HCT116 (cell line): ENCODE measurements at regions not wholly inside any gene's neighbourhood (a gene's known extent, or its start where the extent isn't known, plus 50 kb on each side); places are given as distances from the start of the nearest gene placed in this dataset.

Experiments
- RAD21 ChIP-seq: IDR thresholded peaks from 2 replicates; pipeline ENCODE4 v1.6.1; 2012; ENCODE audit warnings: low read depth, mild to moderate bottlenecking
- TCF7L2 ChIP-seq: IDR thresholded peaks from 2 replicates; pipeline ENCODE4 v1.7.0; 2011; ENCODE audit warnings: borderline replicate concordance, inconsistent platforms; ENCODE audit not compliant: insufficient read depth, insufficient read length; ENCODE audit errors: extremely low read depth
- ZNF274 ChIP-seq: fragments of 200-500 bp; sonication (Bioruptor generic); IDR thresholded peaks from 2 replicates; pipeline ENCODE4 v1.6.1; 2014; ENCODE audit warnings: mild to moderate bottlenecking, low read depth, low read length, inconsistent platforms
- TF ChIP-seq, protein P1 (sequence below), 3 experiments: fragments of 200-600 bp in 1 of 3; sonication (generic) in 1 of 3; IDR thresholded peaks in 2 of 3; conservative IDR thresholded peaks in 1 of 3; 2 replicates each; pipeline ENCODE4 v1.5.1; 2012 to 2017; ENCODE audit warnings: low read depth in 2 of 3, low read length in 2 of 3, antibody characterized with exemption in 1 of 3, borderline replicate concordance in 1 of 3, control low read depth in 1 of 3, mild to moderate bottlenecking in 1 of 3, mixed read lengths in 1 of 3, mixed run types in 1 of 3, moderate library complexity in 1 of 3; ENCODE audit not compliant: insufficient read depth in 1 of 3

GRCh38 chr13:102993348-102993747 lies 72.9 kb downstream of the SLC10A2 start:
- TF ChIP-seq TCF7L2, result no peak
- TF ChIP-seq ZNF274, result no peak
- TF ChIP-seq RAD21, result no peak
- TF ChIP-seq, protein P1, sequence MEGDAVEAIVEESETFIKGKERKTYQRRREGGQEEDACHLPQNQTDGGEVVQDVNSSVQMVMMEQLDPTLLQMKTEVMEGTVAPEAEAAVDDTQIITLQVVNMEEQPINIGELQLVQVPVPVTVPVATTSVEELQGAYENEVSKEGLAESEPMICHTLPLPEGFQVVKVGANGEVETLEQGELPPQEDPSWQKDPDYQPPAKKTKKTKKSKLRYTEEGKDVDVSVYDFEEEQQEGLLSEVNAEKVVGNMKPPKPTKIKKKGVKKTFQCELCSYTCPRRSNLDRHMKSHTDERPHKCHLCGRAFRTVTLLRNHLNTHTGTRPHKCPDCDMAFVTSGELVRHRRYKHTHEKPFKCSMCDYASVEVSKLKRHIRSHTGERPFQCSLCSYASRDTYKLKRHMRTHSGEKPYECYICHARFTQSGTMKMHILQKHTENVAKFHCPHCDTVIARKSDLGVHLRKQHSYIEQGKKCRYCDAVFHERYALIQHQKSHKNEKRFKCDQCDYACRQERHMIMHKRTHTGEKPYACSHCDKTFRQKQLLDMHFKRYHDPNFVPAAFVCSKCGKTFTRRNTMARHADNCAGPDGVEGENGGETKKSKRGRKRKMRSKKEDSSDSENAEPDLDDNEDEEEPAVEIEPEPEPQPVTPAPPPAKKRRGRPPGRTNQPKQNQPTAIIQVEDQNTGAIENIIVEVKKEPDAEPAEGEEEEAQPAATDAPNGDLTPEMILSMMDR (IDR thresholded peaks at IDR 0.05 in 2 of 3, conservative IDR thresholded peaks at IDR 0.05 in 1 of 3; ENCODE audit: borderline replicate concordance in 1 of 3, insufficient read depth in 1 of 3, low read depth in 2 of 3, low read length in 2 of 3), result no peak
